ENCODE measurements at regions not wholly inside any gene's neighbourhood (a gene's known extent, or its start where the extent isn't known, plus 50 kb on each side); places are given as distances from the start of the nearest gene placed in this dataset.

DNA sequence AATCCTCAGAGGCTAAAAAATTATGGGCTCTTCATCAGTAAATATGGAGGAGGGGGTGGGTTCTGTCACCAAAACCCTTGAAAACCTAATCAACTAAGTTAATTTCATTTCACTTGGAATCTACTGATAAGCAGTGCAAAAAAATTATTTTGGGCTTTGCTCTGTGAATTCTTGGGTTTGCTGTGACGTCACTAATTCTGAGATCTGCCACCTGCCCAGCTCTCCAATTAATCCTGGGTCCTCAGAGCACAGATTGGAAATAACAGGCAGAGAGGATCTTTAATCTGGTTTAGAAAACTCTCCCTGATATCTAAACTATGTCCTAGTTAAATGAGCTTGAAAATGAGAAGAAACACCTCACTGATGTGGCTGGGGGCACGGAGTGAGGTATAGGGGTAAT, 903.2 kb downstream of the AACS start:
- no peaks in the 10 kb centered on the region for H4K20me1 ChIP-seq (ENCODE audit: insufficient read depth, low read length)
- H3K9me2 ChIP-seq (ENCODE audit: low read depth, low read length), result no peaks in the 10 kb centered on the region
- H3K4me1 ChIP-seq (ENCODE audit: insufficient read depth, low read length, severe bottlenecking), result no peaks in the 10 kb centered on the region
- no peak overlapping the region for H3K9ac ChIP-seq (ENCODE audit: low read length)
- no peaks in the 10 kb centered on the region for H3K36me3 ChIP-seq (ENCODE audit: insufficient read depth, low read length)
- no peaks in the 10 kb centered on the region for H3F3A ChIP-seq (ENCODE audit: insufficient read depth, low read length)
- no peak overlapping the region for H3K27ac ChIP-seq (ENCODE audit: low read depth, low read length, poor library complexity, severe bottlenecking)
- no peaks in the 10 kb centered on the region for H3K27me3 ChIP-seq (ENCODE audit: insufficient read depth, low read length)
- H3K4me2 ChIP-seq (ENCODE audit: low read length), result no peak overlapping the region
- no peaks in the 10 kb centered on the region for H3K9me3 ChIP-seq (ENCODE audit: low read length)
- H3K79me2 ChIP-seq (ENCODE audit: insufficient read depth, low read length), result no peaks in the 10 kb centered on the region
- TF ChIP-seq CTCF (IDR thresholded peaks at IDR 0.05; ENCODE audit: low read length) (no peak), EZH2 (IDR thresholded peaks at IDR 0.05; ENCODE audit: borderline replicate concordance, low read length) (no peak)
- H3K4me3 ChIP-seq (ENCODE audit: low read depth, low read length, poor library complexity, severe bottlenecking), result no peak overlapping the region
- no peak overlapping the region for H2AFZ ChIP-seq (ENCODE audit: low read length)

DNA sequence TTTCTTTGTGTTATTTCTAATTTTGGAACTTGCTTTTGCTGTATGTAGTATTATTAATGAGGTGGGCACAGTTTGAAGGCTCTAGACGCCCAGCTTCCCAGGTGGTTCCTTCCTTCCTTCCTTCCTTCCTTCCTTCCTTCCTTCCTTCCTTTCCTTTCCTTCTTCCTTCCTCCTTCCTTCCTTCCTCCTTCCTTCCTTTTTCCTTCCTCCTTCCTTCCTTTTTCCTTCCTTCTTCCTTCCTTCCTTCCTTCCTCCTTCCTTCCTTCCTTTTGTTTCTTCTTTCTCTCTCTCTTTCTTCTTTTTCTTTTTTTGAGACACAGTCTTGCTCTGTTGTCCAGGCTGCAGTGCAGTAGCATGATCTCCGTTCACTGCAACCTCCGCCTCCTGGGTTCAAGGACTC, 906.7 kb downstream of the AACS start:
- Histone ChIP-seq H4K20me1 (ENCODE audit: insufficient read depth, low read length) (no peaks in the 10 kb centered on the region), H3K9me3 (ENCODE audit: low read length) (no peaks in the 10 kb centered on the region), H3K4me2 (ENCODE audit: low read length) (no peak overlapping the region), H3K27ac (ENCODE audit: low read depth, low read length, poor library complexity, severe bottlenecking) (no peak overlapping the region), H3K36me3 (ENCODE audit: insufficient read depth, low read length) (no peaks in the 10 kb centered on the region), H3K4me3 (ENCODE audit: low read depth, low read length, poor library complexity, severe bottlenecking) (no peak overlapping the region), H3K9ac (ENCODE audit: low read length) (no peak overlapping the region), H3K4me1 (ENCODE audit: insufficient read depth, low read length, severe bottlenecking) (no peaks in the 10 kb centered on the region), H3K27me3 (ENCODE audit: insufficient read depth, low read length) (no peaks in the 10 kb centered on the region), H3K9me2 (ENCODE audit: low read depth, low read length) (no peaks in the 10 kb centered on the region), H3K79me2 (ENCODE audit: insufficient read depth, low read length) (no peaks in the 10 kb centered on the region), H2AFZ (ENCODE audit: low read length) (no peak overlapping the region), H3F3A (ENCODE audit: insufficient read depth, low read length) (no peaks in the 10 kb centered on the region)
- no peak for TF ChIP-seq CTCF (IDR thresholded peaks at IDR 0.05; ENCODE audit: low read length)
- no peak for TF ChIP-seq EZH2 (IDR thresholded peaks at IDR 0.05; ENCODE audit: borderline replicate concordance, low read length)

DNA sequence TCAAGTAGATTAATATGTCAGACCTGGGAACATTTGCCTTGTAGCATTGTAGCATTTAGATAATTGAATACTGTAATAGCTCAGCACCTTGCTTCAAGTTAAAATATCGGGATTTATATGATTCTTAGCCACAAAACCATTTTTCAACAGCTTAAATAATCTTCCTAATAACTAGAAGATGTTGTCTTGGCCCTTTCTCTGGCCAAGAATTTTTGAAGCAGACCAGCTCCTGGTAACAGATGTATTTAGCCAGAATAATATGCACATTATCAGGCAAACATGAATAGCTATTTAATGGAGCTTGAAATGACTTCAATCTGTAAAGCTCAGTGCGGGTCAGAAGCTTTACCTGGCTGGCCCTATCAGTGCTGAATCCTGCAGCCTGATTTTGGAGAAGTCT, 913.1 kb downstream of the AACS start:
- H3K9ac ChIP-seq (ENCODE audit: low read length), result no peak overlapping the region
- no peak overlapping the region for H3K27ac ChIP-seq (ENCODE audit: low read depth, low read length, poor library complexity, severe bottlenecking)
- no peaks in the 10 kb centered on the region for H4K20me1 ChIP-seq (ENCODE audit: insufficient read depth, low read length)
- no peaks in the 10 kb centered on the region for H3K27me3 ChIP-seq (ENCODE audit: insufficient read depth, low read length)
- H2AFZ ChIP-seq (ENCODE audit: low read length), result no peak overlapping the region
- no peaks in the 10 kb centered on the region for H3K36me3 ChIP-seq (ENCODE audit: insufficient read depth, low read length)
- H3K9me3 ChIP-seq (ENCODE audit: low read length), result no peaks in the 10 kb centered on the region
- no peak overlapping the region for H3K4me3 ChIP-seq (ENCODE audit: low read depth, low read length, poor library complexity, severe bottlenecking)
- H3F3A ChIP-seq (ENCODE audit: insufficient read depth, low read length), result no peaks in the 10 kb centered on the region
- H3K4me2 ChIP-seq (ENCODE audit: low read length), result no peak overlapping the region
- H3K9me2 ChIP-seq (ENCODE audit: low read depth, low read length), result no peaks in the 10 kb centered on the region
- no peaks in the 10 kb centered on the region for H3K79me2 ChIP-seq (ENCODE audit: insufficient read depth, low read length)
- H3K4me1 ChIP-seq (ENCODE audit: insufficient read depth, low read length, severe bottlenecking), result no peaks in the 10 kb centered on the region
- TF ChIP-seq EZH2 (IDR thresholded peaks at IDR 0.05; ENCODE audit: borderline replicate concordance, low read length) (no peak), CTCF (IDR thresholded peaks at IDR 0.05; ENCODE audit: low read length) (no peak)
